Calu3 (cell line): ENCODE measurements at regions not wholly inside any gene's neighbourhood (a gene's known extent, or its start where the extent isn't known, plus 50 kb on each side); places are given as distances from the start of the nearest gene placed in this dataset.

Experiments used
- BruUV-seq: library from RNA; stranded (reverse); fragments of 400-500 nt; replicated peaks from 2 replicates; lab custom pipeline; 2021; lab: Mats Ljungman, UMichigan
- CTCF ChIA-PET: fragments of 300-600 bp; sonication (Branson Sonifier 250); formaldehyde crosslinking; loops from one replicate; lab custom pipeline; 2022; ENCODE audit warnings: antibody characterized with exemption; lab: Charles Lee
- DNase-seq: peaks from one replicate; pipeline ENCODE4 v3.0.0; 2022
- H3K27ac Mint-ChIP-seq: one replicate; pipeline ENCODE4 v1.8.0; 2022; ENCODE audit warnings: mixed read lengths; ENCODE audit not compliant: unreplicated experiment
- H3K27me3 Mint-ChIP-seq: one replicate; pipeline ENCODE4 v1.8.0; 2022; ENCODE audit warnings: mixed read lengths; ENCODE audit not compliant: unreplicated experiment
- H3K36me3 Mint-ChIP-seq: one replicate; pipeline ENCODE4 v1.8.0; 2022; ENCODE audit warnings: mild to moderate bottlenecking, moderate library complexity, mixed read lengths; ENCODE audit not compliant: insufficient read depth, unreplicated experiment
- H3K4me1 Mint-ChIP-seq: one replicate; pipeline ENCODE4 v1.8.0; 2022; ENCODE audit warnings: mild to moderate bottlenecking, low read depth, mixed read lengths; ENCODE audit not compliant: unreplicated experiment
- H3K4me3 Mint-ChIP-seq: one replicate; pipeline ENCODE4 v1.8.0; 2022; ENCODE audit warnings: mild to moderate bottlenecking, low read depth, moderate library complexity, mixed read lengths; ENCODE audit not compliant: unreplicated experiment
- H3K9me3 Mint-ChIP-seq: one replicate; pipeline ENCODE4 v1.8.0; 2022; ENCODE audit warnings: low read depth, mixed read lengths; ENCODE audit not compliant: unreplicated experiment
- intact Hi-C: fragments of 100-400 bp; cut with micrococcal nuclease; formaldehyde crosslinking; loops from one replicate; pipeline ENCODE4 v1.10.0; 2022; ENCODE audit not compliant: unreplicated experiment
- TF ChIP-seq, protein P1 (sequence below): fragments of 200-600 bp; IDR thresholded peaks from one replicate; pipeline ENCODE4 v1.8.0; 2022; ENCODE audit warnings: antibody characterized with exemption; ENCODE audit not compliant: unreplicated experiment

DNA sequence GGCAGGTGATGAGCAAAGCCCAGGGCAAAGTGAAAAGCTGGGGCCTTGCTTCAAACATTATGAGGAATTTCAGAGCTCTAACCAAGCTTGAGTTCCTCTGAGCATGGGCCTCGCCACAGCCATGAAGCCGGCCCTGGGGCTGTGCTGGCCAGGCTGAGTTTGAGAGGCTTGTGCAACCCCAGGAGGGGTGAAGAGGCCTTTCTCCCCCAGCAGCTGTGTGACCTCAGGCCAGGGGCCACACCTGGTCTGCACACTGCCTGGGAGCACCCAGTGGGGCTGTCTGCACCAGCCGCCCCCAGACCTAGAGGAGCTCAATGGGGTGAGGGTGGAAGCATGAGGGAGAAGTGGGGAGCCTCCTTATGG, 204.9 kb upstream of the C14orf180 start:
- no peaks in the 10 kb centered on the region for H3K4me1 Mint-ChIP-seq
- H3K9me3 Mint-ChIP-seq: no peaks in the 10 kb centered on the region
- TF ChIP-seq, protein P1, sequence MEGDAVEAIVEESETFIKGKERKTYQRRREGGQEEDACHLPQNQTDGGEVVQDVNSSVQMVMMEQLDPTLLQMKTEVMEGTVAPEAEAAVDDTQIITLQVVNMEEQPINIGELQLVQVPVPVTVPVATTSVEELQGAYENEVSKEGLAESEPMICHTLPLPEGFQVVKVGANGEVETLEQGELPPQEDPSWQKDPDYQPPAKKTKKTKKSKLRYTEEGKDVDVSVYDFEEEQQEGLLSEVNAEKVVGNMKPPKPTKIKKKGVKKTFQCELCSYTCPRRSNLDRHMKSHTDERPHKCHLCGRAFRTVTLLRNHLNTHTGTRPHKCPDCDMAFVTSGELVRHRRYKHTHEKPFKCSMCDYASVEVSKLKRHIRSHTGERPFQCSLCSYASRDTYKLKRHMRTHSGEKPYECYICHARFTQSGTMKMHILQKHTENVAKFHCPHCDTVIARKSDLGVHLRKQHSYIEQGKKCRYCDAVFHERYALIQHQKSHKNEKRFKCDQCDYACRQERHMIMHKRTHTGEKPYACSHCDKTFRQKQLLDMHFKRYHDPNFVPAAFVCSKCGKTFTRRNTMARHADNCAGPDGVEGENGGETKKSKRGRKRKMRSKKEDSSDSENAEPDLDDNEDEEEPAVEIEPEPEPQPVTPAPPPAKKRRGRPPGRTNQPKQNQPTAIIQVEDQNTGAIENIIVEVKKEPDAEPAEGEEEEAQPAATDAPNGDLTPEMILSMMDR: no peak

DNA sequence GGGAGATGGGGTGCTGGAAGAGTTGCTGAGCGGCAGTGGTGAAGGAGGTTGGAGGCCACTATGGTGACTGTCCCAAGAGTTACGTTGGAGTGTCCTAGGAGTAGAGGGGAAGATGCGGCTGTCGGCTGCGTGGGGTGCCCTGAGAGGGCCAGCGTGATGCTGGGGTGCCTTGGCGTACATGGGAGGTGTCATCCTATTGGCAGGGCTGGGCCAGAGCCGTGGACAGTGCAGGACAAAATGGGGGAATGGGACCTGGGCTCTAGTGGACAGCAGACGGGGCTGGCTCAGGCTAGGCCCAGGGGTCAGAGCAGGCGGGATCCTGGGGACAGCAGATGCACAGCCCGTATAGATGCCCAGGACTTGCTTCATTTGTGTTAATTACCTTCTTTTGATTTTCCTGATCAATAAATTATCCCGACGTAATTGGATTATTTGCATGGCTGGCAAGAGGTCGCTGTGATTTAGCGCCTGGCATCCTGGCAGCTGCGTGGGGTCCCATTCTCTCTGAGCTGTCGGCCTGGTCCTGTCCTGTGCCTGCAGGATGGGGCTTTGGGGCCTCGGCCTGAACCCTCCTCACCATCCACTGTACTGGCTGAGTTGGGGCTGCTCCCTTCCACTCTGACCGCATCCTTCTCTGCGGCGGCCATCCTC, 203.9 kb upstream of the C14orf180 start:
- intact Hi-C loops: no loop called here
- CTCF ChIA-PET: interaction anchor here (0.9 kb wide), 2 partner anchors 189 to 1167 kb away, joined by 4 read pairs; no protein-coding TSS in a partner anchor

More for the DNA sequence above, 204.9 kb upstream of the C14orf180 start:
- CTCF ChIA-PET: interaction anchor here (0.6 to 0.9 kb wide), 3 partner anchors 220 to 1166 kb away, joined by 3 to 4 read pairs (median 4); no protein-coding TSS in a partner anchor
- Mint-ChIP-seq H3K27ac (no peak overlapping the region), H3K27me3 (peaks cover 100% of the 10 kb centered on the region), H3K36me3 (no peaks in the 10 kb centered on the region), H3K4me3 (no peak overlapping the region)
- DNase-seq: no peak
- BruUV-seq: no TSS peak
- intact Hi-C loops: no loop called here

DNA sequence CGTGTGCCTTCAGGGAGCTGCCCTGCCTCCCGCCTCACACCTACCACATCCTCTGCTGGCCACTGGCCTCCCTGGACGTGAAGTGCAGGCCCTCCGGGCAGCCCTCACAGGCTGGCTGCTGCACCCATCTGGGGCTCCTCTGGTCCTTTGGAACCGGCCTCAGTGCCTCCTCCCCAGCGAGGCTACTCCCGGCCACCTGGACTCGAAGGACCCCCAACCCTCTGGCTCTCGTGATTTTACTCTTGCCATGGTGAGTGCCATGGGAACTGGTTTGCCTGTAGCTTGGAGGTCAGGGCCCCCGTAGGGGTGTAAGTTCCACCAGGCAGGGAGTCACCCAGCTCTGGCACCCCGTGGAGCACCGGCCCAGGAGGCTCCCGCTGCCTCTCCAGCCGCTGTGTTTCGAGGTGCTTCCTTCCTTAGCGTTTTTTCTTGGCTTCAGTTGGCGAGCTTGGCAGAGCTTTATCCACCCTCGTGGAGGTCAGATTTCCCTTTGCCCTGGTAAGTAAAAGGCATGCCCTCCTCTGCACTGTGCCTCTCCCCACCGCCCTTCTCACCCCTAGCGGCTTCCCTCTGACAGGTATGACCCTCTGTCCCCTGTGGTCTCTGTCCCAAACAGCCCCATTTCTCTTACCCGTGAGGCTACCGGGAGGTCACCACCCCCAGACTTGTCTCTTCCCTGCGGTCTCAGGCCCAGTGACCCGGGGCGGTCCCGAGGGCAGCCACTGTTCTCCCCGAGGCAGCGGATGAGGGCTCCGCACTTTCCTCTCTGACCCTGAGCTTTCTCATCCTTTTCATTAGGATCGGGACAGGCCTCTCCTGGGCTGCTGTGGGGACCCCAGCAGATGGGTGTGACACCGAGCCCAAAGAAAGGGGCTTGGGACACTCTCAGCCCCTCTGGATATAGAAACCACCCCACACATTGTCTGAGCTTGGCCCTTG, 203.1 kb upstream of the C14orf180 start:
- TF ChIP-seq, protein P1: no peak
- peaks cover 100% of the 10 kb centered on the region for H3K27me3 Mint-ChIP-seq
- no peak for DNase-seq
- CTCF ChIA-PET: interaction anchor here (0.9 kb wide), 1 partner anchor 188 kb away, joined by 4 read pairs; no protein-coding TSS in a partner anchor
- peaks cover 3% of the 10 kb centered on the region for H3K9me3 Mint-ChIP-seq
- H3K4me1 Mint-ChIP-seq: no peaks in the 10 kb centered on the region
- no peak overlapping the region for H3K27ac Mint-ChIP-seq
- no peak overlapping the region for H3K4me3 Mint-ChIP-seq
- intact Hi-C loops: no loop called here
- no peaks in the 10 kb centered on the region for H3K36me3 Mint-ChIP-seq
- BruUV-seq: no TSS peak

More for the DNA sequence above, 203.9 kb upstream of the C14orf180 start:
- no peak overlapping the region for H3K4me3 Mint-ChIP-seq
- H3K27me3 Mint-ChIP-seq: peaks cover 100% of the 10 kb centered on the region
- no peaks in the 10 kb centered on the region for H3K9me3 Mint-ChIP-seq
- H3K36me3 Mint-ChIP-seq: no peaks in the 10 kb centered on the region
- TF ChIP-seq, protein P1: no peak
- H3K27ac Mint-ChIP-seq: no peak overlapping the region
- no peaks in the 10 kb centered on the region for H3K4me1 Mint-ChIP-seq
- DNase-seq: no peak
- no TSS peak for BruUV-seq

DNA sequence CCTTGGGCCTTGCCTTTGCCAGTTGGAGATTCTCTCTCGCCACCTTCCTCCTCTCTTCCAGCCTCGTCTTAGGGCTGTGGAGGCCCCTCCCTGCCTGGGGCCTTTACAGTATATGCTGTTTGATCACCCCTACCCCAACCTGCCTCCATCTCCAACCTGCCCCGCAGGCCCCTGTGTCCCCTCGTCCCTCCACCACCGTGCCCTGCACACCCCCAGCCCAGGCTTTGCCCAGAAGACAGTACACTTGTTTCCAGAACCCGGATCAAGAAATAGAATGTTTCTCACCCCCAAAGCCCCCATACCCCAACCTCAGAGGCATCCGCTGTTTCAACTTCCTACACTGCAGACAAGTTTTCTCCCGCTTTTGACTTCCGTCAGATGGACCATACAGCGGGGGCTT, 202.3 kb upstream of the C14orf180 start:
- CTCF ChIA-PET: no interaction called here
- H3K4me3 Mint-ChIP-seq: no peak overlapping the region
- H3K27ac Mint-ChIP-seq: no peak overlapping the region
- H3K27me3 Mint-ChIP-seq: peaks cover 100% of the 10 kb centered on the region
- peaks cover 3% of the 10 kb centered on the region for H3K9me3 Mint-ChIP-seq
- BruUV-seq: no TSS peak
- DNase-seq: no peak
- H3K4me1 Mint-ChIP-seq: no peaks in the 10 kb centered on the region
- H3K36me3 Mint-ChIP-seq: no peaks in the 10 kb centered on the region
- TF ChIP-seq, protein P1: no peak
- intact Hi-C loops: no loop called here
